SK-N-SH treated with all-trans-retinoic acid at 6 μM for 48 hours (cell line): ENCODE measurements at regions not wholly inside any gene's neighbourhood (a gene's known extent, or its start where the extent isn't known, plus 50 kb on each side); places are given as distances from the start of the nearest gene placed in this dataset.

Experiments
- GLIS3 ChIP-seq: fragments of 250-450 bp; sonication (Bioruptor Pico); IDR thresholded peaks from 2 replicates; pipeline ENCODE4 v1.5.0; 2020; ENCODE audit warnings: mild to moderate bottlenecking, moderate library complexity
- PATZ1 ChIP-seq: fragments of 250-450 bp; sonication (Bioruptor Pico); IDR thresholded peaks from 2 replicates; pipeline ENCODE4 v1.8.0; 2020; ENCODE audit warnings: mild to moderate bottlenecking, moderate library complexity, borderline replicate concordance
- PPARA ChIP-seq: fragments of 250-450 bp; sonication (Bioruptor Pico); IDR thresholded peaks from 2 replicates; pipeline ENCODE4 v1.5.0; 2020; ENCODE audit warnings: mild to moderate bottlenecking, borderline replicate concordance
- RARB ChIP-seq: fragments of 250-450 bp; sonication (Bioruptor Pico); IDR thresholded peaks from 2 replicates; pipeline ENCODE4 v1.8.0; 2021; ENCODE audit warnings: mild to moderate bottlenecking, moderate library complexity
- TOX ChIP-seq: fragments of 250-450 bp; sonication (Bioruptor Pico); IDR thresholded peaks from 2 replicates; pipeline ENCODE4 v1.8.0; 2021; ENCODE audit warnings: mild to moderate bottlenecking, moderate library complexity, borderline replicate concordance
- TSHZ2 ChIP-seq: fragments of 250-450 bp; sonication (Bioruptor Pico); IDR thresholded peaks from 2 replicates; pipeline ENCODE4 v1.5.0; 2020; ENCODE audit warnings: mild to moderate bottlenecking, moderate library complexity
- ZFP3 ChIP-seq: fragments of 250-450 bp; sonication (Bioruptor Pico); IDR thresholded peaks from 2 replicates; pipeline ENCODE4 v1.5.0; 2020; ENCODE audit warnings: mild to moderate bottlenecking, moderate library complexity
- ZFP30 ChIP-seq: fragments of 450-650 bp; formaldehyde crosslinking; IDR thresholded peaks from 2 replicates; pipeline ENCODE4 v1.5.0; 2022; ENCODE audit warnings: mild to moderate bottlenecking, moderate library complexity
- TF ChIP-seq, protein P1 (sequence below): fragments of 250-450 bp; sonication (Bioruptor Pico); IDR thresholded peaks from 2 replicates; pipeline ENCODE4 v1.5.1; 2020; ENCODE audit warnings: low read depth, mild to moderate bottlenecking, moderate library complexity

- TF ChIP-seq ZFP30 (CRISPR knock-in tag) = no peak
- no peak for TF ChIP-seq ZFP3 (CRISPR knock-in tag)
- no peak for TF ChIP-seq TOX (CRISPR knock-in tag)
- TF ChIP-seq RARB (CRISPR knock-in tag) = no peak
- TF ChIP-seq PPARA (CRISPR knock-in tag) = no peak
- TF ChIP-seq GLIS3 (CRISPR knock-in tag) = no peak
- TF ChIP-seq TSHZ2 = no peak
- TF ChIP-seq, protein P1, sequence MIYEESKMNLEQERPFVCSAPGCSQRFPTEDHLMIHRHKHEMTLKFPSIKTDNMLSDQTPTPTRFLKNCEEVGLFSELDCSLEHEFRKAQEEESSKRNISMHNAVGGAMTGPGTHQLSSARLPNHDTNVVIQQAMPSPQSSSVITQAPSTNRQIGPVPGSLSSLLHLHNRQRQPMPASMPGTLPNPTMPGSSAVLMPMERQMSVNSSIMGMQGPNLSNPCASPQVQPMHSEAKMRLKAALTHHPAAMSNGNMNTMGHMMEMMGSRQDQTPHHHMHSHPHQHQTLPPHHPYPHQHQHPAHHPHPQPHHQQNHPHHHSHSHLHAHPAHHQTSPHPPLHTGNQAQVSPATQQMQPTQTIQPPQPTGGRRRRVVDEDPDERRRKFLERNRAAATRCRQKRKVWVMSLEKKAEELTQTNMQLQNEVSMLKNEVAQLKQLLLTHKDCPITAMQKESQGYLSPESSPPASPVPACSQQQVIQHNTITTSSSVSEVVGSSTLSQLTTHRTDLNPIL (CRISPR knock-in tag) = no peak
- no peak for TF ChIP-seq PATZ1 (CRISPR knock-in tag)
These were observed 569.6 kb upstream of the AGTR1 start for GRCh38 chr3:148128136-148128535.
